ENCODE measurements at regions not wholly inside any gene's neighbourhood (a gene's known extent, or its start where the extent isn't known, plus 50 kb on each side); places are given as distances from the start of the nearest gene placed in this dataset.
A peak's percentile ranks its signal among the peaks of the same experiment; 100 is the strongest.

DNA sequence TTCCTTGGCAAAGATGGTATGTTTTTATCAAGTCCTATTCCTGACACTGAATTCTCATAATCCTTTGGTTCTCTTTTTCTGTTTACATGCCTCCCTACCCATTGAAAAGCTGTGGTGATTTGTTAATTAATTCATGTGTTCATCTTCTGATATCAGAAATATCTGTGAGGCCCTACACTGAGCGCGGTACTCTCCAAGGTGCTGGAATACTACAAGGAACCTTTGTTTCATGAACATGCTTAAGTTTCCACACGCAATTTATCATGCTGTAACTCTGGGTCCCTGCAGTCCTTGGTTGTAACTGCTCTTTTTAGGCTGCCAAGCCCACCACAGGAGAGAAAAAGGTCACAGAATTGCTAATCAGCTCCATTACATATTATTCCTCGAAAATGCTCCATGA lies 331.8 kb downstream of the FAT3 start:
- no peaks in the 10 kb centered on the region for H3K27me3 ChIP-seq (replicated peaks)
- peak; percentile 20 for DNase-seq
- no peak overlapping the region for H3K4me3 ChIP-seq (ENCODE audit: low read depth, low read length)
- H3K27ac ChIP-seq, result no peak overlapping the region
- in situ Hi-C loops (cut with HindIII; ENCODE audit: low pct_ligation_motif_present, low sequenced_read_pairs), result no loop called here
- no peaks in the 10 kb centered on the region for H3K36me3 ChIP-seq (replicated peaks)
- TF ChIP-seq, protein P1, sequence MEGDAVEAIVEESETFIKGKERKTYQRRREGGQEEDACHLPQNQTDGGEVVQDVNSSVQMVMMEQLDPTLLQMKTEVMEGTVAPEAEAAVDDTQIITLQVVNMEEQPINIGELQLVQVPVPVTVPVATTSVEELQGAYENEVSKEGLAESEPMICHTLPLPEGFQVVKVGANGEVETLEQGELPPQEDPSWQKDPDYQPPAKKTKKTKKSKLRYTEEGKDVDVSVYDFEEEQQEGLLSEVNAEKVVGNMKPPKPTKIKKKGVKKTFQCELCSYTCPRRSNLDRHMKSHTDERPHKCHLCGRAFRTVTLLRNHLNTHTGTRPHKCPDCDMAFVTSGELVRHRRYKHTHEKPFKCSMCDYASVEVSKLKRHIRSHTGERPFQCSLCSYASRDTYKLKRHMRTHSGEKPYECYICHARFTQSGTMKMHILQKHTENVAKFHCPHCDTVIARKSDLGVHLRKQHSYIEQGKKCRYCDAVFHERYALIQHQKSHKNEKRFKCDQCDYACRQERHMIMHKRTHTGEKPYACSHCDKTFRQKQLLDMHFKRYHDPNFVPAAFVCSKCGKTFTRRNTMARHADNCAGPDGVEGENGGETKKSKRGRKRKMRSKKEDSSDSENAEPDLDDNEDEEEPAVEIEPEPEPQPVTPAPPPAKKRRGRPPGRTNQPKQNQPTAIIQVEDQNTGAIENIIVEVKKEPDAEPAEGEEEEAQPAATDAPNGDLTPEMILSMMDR (IDR thresholded peaks at IDR 0.05; ENCODE audit: low read depth, low read length, missing control alignments), result no peak

DNA sequence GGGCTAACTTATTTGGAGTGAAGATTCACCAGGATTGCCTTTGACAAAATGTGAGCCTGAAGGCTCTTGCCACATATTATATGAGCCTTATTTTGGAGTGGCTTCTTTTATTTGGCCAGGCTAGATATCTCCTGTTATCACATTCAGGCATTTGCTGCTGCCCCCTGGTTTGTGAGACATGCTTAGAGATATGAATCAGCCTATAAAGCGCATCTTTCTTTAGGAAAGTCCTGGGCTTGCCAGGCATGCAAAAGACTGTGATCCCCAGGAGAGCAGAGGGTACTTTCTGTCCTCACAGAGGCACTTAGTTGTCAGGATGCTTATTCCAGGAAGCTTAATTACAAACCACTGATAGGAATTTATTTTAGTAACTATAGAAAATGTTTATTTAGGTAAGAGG lies 333.3 kb downstream of the FAT3 start:
- DNase-seq, result peak; percentile 5

GRCh38 chr11:92558323-92558722 lies 333.7 kb downstream of the FAT3 start:
- Histone ChIP-seq H3K4me3 (ENCODE audit: low read depth, low read length) (no peak overlapping the region), H3K36me3 (replicated peaks) (no peaks in the 10 kb centered on the region), H3K27me3 (replicated peaks) (no peaks in the 10 kb centered on the region), H3K27ac (no peak overlapping the region)
- DNase-seq, result no peak
- TF ChIP-seq, protein P1 (IDR thresholded peaks at IDR 0.05; ENCODE audit: low read depth, low read length, missing control alignments), result no peak
- in situ Hi-C loops (cut with HindIII; ENCODE audit: low pct_ligation_motif_present, low sequenced_read_pairs), result no loop called here

More for the DNA sequence above, 333.3 kb downstream of the FAT3 start:
- Histone ChIP-seq H3K4me3 (ENCODE audit: low read depth, low read length) (no peak overlapping the region), H3K36me3 (replicated peaks) (no peaks in the 10 kb centered on the region), H3K27me3 (replicated peaks) (no peaks in the 10 kb centered on the region), H3K27ac (no peak overlapping the region)
- in situ Hi-C loops (cut with HindIII; ENCODE audit: low pct_ligation_motif_present, low sequenced_read_pairs), result no loop called here
- TF ChIP-seq, protein P1 (IDR thresholded peaks at IDR 0.05; ENCODE audit: low read depth, low read length, missing control alignments), result no peak

GRCh38 chr11:92569726-92570125 lies 345.1 kb downstream of the FAT3 start:
- DNase-seq, result no peak
- no peaks in the 10 kb centered on the region for H3K27me3 ChIP-seq (replicated peaks)
- H3K4me3 ChIP-seq (ENCODE audit: low read depth, low read length), result no peak overlapping the region
- no peaks in the 10 kb centered on the region for H3K36me3 ChIP-seq (replicated peaks)
- TF ChIP-seq, protein P1 (IDR thresholded peaks at IDR 0.05; ENCODE audit: low read depth, low read length, missing control alignments), result no peak
- in situ Hi-C loops (cut with HindIII; ENCODE audit: low pct_ligation_motif_present, low sequenced_read_pairs), result no loop called here
- no peak overlapping the region for H3K27ac ChIP-seq

DNA sequence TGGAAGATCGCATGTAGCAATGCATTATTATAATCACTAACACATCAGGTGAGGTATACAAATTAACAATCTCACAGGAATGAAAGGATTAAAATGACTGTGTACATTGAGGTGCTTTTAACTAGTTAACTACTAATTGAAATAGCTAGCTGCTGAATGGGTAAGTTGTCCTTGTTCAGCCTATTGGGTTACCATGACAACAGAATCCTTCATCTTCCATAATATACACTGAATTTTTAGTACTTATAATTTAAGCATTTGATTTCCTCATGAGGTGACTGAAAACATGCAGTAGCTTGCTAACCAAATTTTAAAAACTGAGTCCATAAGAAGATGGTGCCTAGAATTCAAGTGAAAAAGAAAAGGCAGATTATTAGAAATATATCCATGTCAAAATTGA lies 347.9 kb downstream of the FAT3 start:
- no peak for DNase-seq
- no peaks in the 10 kb centered on the region for H3K36me3 ChIP-seq (replicated peaks)
- no peak overlapping the region for H3K4me3 ChIP-seq (ENCODE audit: low read depth, low read length)
- TF ChIP-seq, protein P1 (IDR thresholded peaks at IDR 0.05; ENCODE audit: low read depth, low read length, missing control alignments), result no peak
- in situ Hi-C loops (cut with HindIII; ENCODE audit: low pct_ligation_motif_present, low sequenced_read_pairs), result no loop called here
- H3K27me3 ChIP-seq (replicated peaks), result no peaks in the 10 kb centered on the region
- no peak overlapping the region for H3K27ac ChIP-seq

DNA sequence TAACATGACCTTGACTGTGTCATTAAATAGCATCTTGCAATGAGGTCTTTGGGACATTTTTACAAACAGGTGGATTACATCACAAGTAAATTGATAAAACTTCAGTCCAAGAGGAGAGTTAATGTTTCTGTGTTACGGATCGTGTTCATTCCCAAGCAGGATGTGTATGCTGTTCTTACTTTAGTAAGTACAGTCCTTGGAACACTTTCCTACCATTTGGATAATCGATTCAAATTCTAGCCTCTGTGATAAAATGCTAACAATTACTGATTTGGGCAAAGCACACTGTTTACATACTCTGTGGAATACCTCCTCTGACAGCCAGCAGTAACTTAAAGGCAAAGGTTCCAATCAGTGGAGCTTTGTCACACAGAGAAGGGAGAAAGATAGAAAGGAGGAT lies 351.7 kb downstream of the FAT3 start:
- TF ChIP-seq, protein P1 (IDR thresholded peaks at IDR 0.05; ENCODE audit: low read depth, low read length, missing control alignments), result no peak
- DNase-seq, result no peak
- in situ Hi-C loops (cut with HindIII; ENCODE audit: low pct_ligation_motif_present, low sequenced_read_pairs), result no loop called here
- Histone ChIP-seq H3K27me3 (replicated peaks) (no peaks in the 10 kb centered on the region), H3K4me3 (ENCODE audit: low read depth, low read length) (no peak overlapping the region), H3K27ac (no peak overlapping the region), H3K36me3 (replicated peaks) (no peaks in the 10 kb centered on the region)

Data from brain microvascular endothelial cell (primary cell).